Heart left ventricle (tissue), 13 donors: ENCODE measurements at regions not wholly inside any gene's neighbourhood (a gene's known extent, or its start where the extent isn't known, plus 50 kb on each side); places are given as distances from the start of the nearest gene placed in this dataset.

Experiments
- CTCF ChIP-seq, 12 donors: fragments of 200-600 bp; sonication (generic) in 4 of 12; IDR thresholded peaks; one replicate each; pipeline versions ENCODE4 v1.5.0 to v1.8.0; 2018 to 2022; ENCODE audit warnings: antibody characterized with exemption in 12 of 12, mild to moderate bottlenecking in 5 of 12
- POLR2A ChIP-seq, 2 donors: fragments of 450-650 bp; IDR thresholded peaks; one replicate each; pipeline ENCODE4 v1.6.1; 2017; ENCODE audit warnings: antibody characterized with exemption in 2 of 2, mild to moderate bottlenecking in 2 of 2, moderate library complexity in 2 of 2
- donor health status: ischemic (EF 13 %, LVEDD 7.1; RV severe dilation, severe dysfunction).
- donor health status: DM: no; HTN: yes; CAD: no.
- donor health status: DM: no; HTN: no; CAD: no.
- donor health status: ischemic (EF 25% LVEDD 6.9; RV normal size, moderate dysfunction).
- donor health status: ischemic (EF 25% LVEDD 5.7; RV mildly dilated, moderate dysfunction).
- donor health status: ischemic (EF 35%, LVEDD 5.7; RV mildly dilated, moderate dysfunction).
- donor health status: nonischemic (EF 11% LVEDD 7.7; RV severe dilation, severe dysfunction).
- donor health status: DM: yes; HTN: yes; CAD: no.
- donor health status: PGD.
- donor health status: ischemic (EF 29% LVEDD 5.4; RV normal size, mild dysfunction).
- donor health status: nonischemic (EF 23%, LVEDD 6.1; RV moderate dilation, normal function).

- no peak for TF ChIP-seq CTCF (IDR thresholded peaks at IDR 0.05)
- TF ChIP-seq POLR2A (IDR thresholded peaks at IDR 0.05), result no peak
These were observed 210.3 kb upstream of the ADRA1B start for GRCh38 chr5:159705948-159706347.
